Pancreas (tissue), 10 donors: ENCODE measurements at regions not wholly inside any gene's neighbourhood (a gene's known extent, or its start where the extent isn't known, plus 50 kb on each side); places are given as distances from the start of the nearest gene placed in this dataset.
A peak's percentile ranks its signal among the peaks of the same experiment; 100 is the strongest.

Experiments
- ATAC-seq, 4 donors: fragments of 200-7000 bp; cut with Tn5 transposase; one replicate each; pipeline versions ENCODE4 v1.8.0 to v1.9.1; 2020; ENCODE audit warnings: mild to moderate bottlenecking in 4 of 4, moderate library complexity in 4 of 4
- DNase-seq, 6 donors: peaks; one replicate each; pipeline ENCODE4 v3.0.0-alpha.2; 2020
- FAIRE-seq: peaks from 2 replicates; lab custom pipeline; 2012; peaks lifted over from hg19 to GRCh38; lab: Jason Lieb, UNC
- H3K27ac ChIP-seq, 4 donors: fragments of 200-600 bp; sonication (generic); 1 replicate in 3 of 4; 2 replicates in 1 of 4; pipeline versions ENCODE4 v1.5.0 to v1.8.0; 2020
- H3K27me3 ChIP-seq, 4 donors: fragments of 200-600 bp; one replicate each; pipeline ENCODE4 v1.8.0; 2021
- H3K36me3 ChIP-seq, 3 donors: fragments of 200-600 bp; sonication (generic) in 1 of 3; one replicate each; pipeline versions ENCODE4 v1.5.0 to v1.8.0; 2020 to 2021
- H3K4me1 ChIP-seq, 3 donors: fragments of 200-600 bp; one replicate each; pipeline ENCODE4 v1.8.0; 2021
- H3K4me3 ChIP-seq, 4 donors: fragments of 200-600 bp; sonication (generic) in 2 of 4; one replicate each; pipeline versions ENCODE4 v1.5.0 to v1.8.0; 2020 to 2021
- H3K9me3 ChIP-seq, 4 donors: fragments of 200-600 bp; one replicate each; pipeline ENCODE4 v1.8.0; 2021
- WGBS, 2 donors: extraction: QIAGEN DNeasy Blood & Tissue Kit; methylation state at CpG; one replicate each; pipeline ENCODE4 v1.1.7; 2013; 5-methylcytosine and 5-hydroxymethylcytosine counted together
- intact Hi-C, 3 donors: fragments of 100-400 bp; cut with DNase I; formaldehyde crosslinking; loops; one replicate each; pipeline versions ENCODE4 v1.11.1 to v1.14.2; 2022
- TF ChIP-seq, protein P1 (sequence below), 4 donors: fragments of 200-600 bp; sonication (generic) in 3 of 4; IDR thresholded peaks; one replicate each; pipeline versions ENCODE4 v1.5.0 to v1.8.0; 2021; ENCODE audit warnings: antibody characterized with exemption in 4 of 4
- donor health status: healthy with polysubstance abuse.
- donor health status: DM: no; HTN: no; CAD: no; lungs with moderate emphysema.
- donor health status: DM: no; HTN: no; CAD: no.
- donor health status: control.
- donor health status: control.
- donor health status: Bipolar disorder and iron deficiency.
- donor health status: DM: yes; HTN: yes; CAD: no.
- donor health status: DM: no; HTN: no; CAD: no.
- donor health status: DM: no; HTN: no; CAD: no.
- donor health status: DM: yes; HTN: yes; CAD: no.

DNA sequence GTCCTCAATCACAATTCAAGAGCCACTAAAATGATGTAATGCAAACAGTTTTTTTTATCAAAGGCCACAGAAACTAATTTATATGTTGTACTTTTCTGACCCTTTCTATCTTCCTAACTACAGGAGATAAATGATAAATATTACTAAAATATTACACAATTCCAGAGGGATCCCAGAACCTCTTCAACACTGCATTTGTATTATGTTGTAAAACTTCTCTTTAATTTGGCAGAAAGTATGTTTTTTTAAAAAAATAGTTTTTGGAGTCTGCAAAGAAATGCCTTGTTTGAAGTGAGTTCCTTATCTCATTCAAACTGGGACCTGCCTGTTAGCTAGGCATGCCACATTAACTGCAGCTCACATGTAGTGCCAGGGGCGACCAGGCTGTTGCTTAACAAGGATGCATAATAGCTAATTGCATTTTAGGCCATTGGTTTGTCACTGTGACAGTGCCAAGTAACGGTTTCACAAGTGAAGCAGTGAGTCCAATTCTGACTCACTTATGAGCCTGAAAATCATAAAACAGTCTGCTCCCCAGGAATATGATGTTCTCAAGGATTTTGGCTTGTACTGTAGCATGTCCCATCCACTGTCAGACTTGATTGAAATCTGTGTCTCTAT is 266.9 kb downstream of the KTN1 start:
- H3K27ac ChIP-seq = no peak overlapping the region
- peak in 3 of 4 donors; percentile 42 to 56 (median 55) for ATAC-seq
- no peak for DNase-seq

DNA sequence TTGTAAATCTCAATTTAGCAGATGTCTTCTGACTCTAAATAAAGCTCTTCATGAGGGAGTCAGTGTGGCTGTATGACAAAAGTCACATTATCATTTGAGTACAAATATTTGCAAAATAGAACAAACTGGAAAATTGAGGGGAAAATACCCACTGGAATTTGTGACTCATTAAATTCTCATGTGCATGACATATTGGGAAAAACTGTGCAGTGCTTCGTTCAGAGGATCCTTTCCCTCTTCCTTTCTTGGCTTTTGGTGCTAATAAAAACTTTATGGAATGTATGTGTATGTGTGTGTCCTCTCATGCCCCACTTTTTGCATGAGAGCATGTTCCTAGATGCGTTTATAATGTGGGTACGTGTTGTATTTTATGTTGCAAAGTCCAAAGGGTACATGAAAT is 267.8 kb downstream of the KTN1 start:
- no peaks in the 10 kb centered on the region for H3K36me3 ChIP-seq
- H3K4me1 ChIP-seq = no peaks in the 10 kb centered on the region
- no peaks in the 10 kb centered on the region for H3K9me3 ChIP-seq
- H3K4me3 ChIP-seq = no peak overlapping the region
- ATAC-seq (peak in 1 of 4 donors; percentile 54), DNase-seq (no peak), FAIRE-seq (no peak)
- H3K27me3 ChIP-seq = no peaks in the 10 kb centered on the region
- intact Hi-C loops = no loop called here
- H3K27ac ChIP-seq = no peak overlapping the region
- TF ChIP-seq, protein P1, sequence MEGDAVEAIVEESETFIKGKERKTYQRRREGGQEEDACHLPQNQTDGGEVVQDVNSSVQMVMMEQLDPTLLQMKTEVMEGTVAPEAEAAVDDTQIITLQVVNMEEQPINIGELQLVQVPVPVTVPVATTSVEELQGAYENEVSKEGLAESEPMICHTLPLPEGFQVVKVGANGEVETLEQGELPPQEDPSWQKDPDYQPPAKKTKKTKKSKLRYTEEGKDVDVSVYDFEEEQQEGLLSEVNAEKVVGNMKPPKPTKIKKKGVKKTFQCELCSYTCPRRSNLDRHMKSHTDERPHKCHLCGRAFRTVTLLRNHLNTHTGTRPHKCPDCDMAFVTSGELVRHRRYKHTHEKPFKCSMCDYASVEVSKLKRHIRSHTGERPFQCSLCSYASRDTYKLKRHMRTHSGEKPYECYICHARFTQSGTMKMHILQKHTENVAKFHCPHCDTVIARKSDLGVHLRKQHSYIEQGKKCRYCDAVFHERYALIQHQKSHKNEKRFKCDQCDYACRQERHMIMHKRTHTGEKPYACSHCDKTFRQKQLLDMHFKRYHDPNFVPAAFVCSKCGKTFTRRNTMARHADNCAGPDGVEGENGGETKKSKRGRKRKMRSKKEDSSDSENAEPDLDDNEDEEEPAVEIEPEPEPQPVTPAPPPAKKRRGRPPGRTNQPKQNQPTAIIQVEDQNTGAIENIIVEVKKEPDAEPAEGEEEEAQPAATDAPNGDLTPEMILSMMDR (IDR thresholded peaks at IDR 0.05) = no peak
- 63 to 68% methylated on average over 3 of the region's 3 CpGs for WGBS, 2 donors

More for the DNA sequence above, 266.9 kb downstream of the KTN1 start:
- no peaks in the 10 kb centered on the region for H3K27me3 ChIP-seq
- no peaks in the 10 kb centered on the region for H3K36me3 ChIP-seq
- no peaks in the 10 kb centered on the region for H3K4me1 ChIP-seq
- TF ChIP-seq, protein P1 (IDR thresholded peaks at IDR 0.05) = no peak
- no peak overlapping the region for H3K4me3 ChIP-seq
- FAIRE-seq = no peak
- H3K9me3 ChIP-seq = no peaks in the 10 kb centered on the region
- 39 to 45% methylated on average over 2 of the region's 2 CpGs for WGBS, 2 donors
- intact Hi-C loops = no loop called here

DNA sequence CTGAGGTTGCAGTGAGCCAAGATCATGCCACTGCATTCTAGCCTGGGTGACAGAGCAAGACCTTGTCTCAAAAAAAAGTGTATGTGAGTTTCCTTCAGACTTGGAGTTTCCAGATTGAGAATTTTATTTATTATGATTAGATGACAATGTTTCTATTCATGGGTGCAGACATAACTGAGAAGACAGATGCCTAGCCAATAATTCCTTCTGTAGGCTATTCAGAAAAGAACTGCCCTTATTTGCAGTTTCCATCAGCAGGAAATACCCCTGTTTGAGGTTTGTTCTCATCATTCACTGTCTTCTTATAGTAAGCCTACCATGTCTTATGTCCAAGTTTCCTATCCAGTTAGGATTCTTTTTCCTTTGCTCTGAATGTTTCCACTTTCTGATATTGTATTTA is 269.0 kb downstream of the KTN1 start:
- FAIRE-seq = no peak
- Histone ChIP-seq H3K27ac (no peak overlapping the region), H3K27me3 (no peaks in the 10 kb centered on the region), H3K9me3 (no peaks in the 10 kb centered on the region), H3K4me1 (no peaks in the 10 kb centered on the region), H3K4me3 (no peak overlapping the region), H3K36me3 (no peaks in the 10 kb centered on the region)
- TF ChIP-seq, protein P1 (IDR thresholded peaks at IDR 0.05) = no peak
- no peak for DNase-seq
- no peak for ATAC-seq
- intact Hi-C loops = no loop called here

DNA sequence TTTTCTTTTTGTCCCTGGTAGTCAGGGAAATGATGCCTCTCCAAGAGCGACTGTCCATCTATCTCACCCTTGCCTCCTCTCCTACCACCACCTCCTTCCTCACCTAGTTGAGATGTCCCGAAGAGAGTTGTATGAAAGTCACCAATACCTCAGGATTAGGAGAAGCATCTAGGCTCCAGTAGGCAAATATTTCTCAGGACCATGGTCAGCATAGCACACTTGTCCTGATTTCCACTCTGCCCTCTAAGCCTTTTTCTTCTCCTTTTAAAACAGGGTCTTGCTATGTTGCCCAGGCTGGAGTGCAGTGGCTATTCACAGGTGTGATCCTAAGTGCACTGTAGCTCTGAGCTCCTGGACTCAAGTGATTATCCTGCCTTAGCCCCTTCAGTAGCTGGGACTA is 268.4 kb upstream of the PELI2 start:
- Histone ChIP-seq H3K27me3 (no peaks in the 10 kb centered on the region), H3K9me3 (no peaks in the 10 kb centered on the region), H3K36me3 (no peaks in the 10 kb centered on the region), H3K4me3 (no peak overlapping the region), H3K4me1 (no peaks in the 10 kb centered on the region), H3K27ac (no peak overlapping the region)
- FAIRE-seq = no peak
- no peak for DNase-seq
- WGBS, 2 donors = 94 to 98% methylated on average over 2 of the region's 2 CpGs
- ATAC-seq = no peak
- intact Hi-C loops = no loop called here
- TF ChIP-seq, protein P1 (IDR thresholded peaks at IDR 0.05) = no peak

- TF ChIP-seq, protein P1 (IDR thresholded peaks at IDR 0.05) = no peak
- Histone ChIP-seq H3K4me1 (no peaks in the 10 kb centered on the region), H3K27ac (no peak overlapping the region), H3K4me3 (no peak overlapping the region), H3K27me3 (no peaks in the 10 kb centered on the region), H3K36me3 (no peaks in the 10 kb centered on the region), H3K9me3 (no peaks in the 10 kb centered on the region)
- no peak for FAIRE-seq
- DNase-seq = no peak
- no peak for ATAC-seq
- intact Hi-C loops = no loop called here
- WGBS, 2 donors = 85 to 88% methylated on average over 4 of the region's 4 CpGs
Measured at GRCh38 chr14:55850825-55851241, 267.4 kb upstream of the PELI2 start.
